AG10803 (cell line): ENCODE measurements at regions not wholly inside any gene's neighbourhood (a gene's known extent, or its start where the extent isn't known, plus 50 kb on each side); places are given as distances from the start of the nearest gene placed in this dataset.

ENCODE experiments used
- DNase-seq: peaks from one replicate; pipeline ENCODE4 v3.0.0; 2010; ENCODE audit warnings: low read depth
- H3K4me3 ChIP-seq: 2 replicates; pipeline ENCODE4 v1.5.1; 2011; ENCODE audit warnings: mild to moderate bottlenecking, low read length, control low read depth
- TF ChIP-seq, protein P1 (sequence below): conservative IDR thresholded peaks from 2 replicates; pipeline ENCODE4 v1.5.1; 2011; ENCODE audit warnings: mild to moderate bottlenecking, low read length, control low read depth, inconsistent platforms

DNA sequence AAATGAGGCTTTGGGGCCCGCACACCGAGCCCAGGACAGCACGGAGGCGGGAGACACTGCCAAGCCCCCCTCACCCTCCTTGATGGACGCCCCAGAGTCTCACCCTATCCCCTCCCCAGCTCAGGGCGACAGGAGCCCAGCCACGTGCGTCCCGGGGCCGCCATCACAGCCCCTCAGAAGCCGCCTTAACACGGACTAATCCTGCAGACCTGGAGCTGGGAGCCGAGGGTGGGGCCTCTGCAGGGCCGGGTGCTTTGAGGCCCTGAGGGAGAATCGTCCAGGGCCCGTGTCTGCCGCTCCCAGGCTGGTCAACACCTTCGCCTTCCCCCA, 79.7 kb upstream of the FBRSL1 start:
- TF ChIP-seq, protein P1, sequence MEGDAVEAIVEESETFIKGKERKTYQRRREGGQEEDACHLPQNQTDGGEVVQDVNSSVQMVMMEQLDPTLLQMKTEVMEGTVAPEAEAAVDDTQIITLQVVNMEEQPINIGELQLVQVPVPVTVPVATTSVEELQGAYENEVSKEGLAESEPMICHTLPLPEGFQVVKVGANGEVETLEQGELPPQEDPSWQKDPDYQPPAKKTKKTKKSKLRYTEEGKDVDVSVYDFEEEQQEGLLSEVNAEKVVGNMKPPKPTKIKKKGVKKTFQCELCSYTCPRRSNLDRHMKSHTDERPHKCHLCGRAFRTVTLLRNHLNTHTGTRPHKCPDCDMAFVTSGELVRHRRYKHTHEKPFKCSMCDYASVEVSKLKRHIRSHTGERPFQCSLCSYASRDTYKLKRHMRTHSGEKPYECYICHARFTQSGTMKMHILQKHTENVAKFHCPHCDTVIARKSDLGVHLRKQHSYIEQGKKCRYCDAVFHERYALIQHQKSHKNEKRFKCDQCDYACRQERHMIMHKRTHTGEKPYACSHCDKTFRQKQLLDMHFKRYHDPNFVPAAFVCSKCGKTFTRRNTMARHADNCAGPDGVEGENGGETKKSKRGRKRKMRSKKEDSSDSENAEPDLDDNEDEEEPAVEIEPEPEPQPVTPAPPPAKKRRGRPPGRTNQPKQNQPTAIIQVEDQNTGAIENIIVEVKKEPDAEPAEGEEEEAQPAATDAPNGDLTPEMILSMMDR = no peak
- H3K4me3 ChIP-seq = no peak overlapping the region
- no peak for DNase-seq

DNA sequence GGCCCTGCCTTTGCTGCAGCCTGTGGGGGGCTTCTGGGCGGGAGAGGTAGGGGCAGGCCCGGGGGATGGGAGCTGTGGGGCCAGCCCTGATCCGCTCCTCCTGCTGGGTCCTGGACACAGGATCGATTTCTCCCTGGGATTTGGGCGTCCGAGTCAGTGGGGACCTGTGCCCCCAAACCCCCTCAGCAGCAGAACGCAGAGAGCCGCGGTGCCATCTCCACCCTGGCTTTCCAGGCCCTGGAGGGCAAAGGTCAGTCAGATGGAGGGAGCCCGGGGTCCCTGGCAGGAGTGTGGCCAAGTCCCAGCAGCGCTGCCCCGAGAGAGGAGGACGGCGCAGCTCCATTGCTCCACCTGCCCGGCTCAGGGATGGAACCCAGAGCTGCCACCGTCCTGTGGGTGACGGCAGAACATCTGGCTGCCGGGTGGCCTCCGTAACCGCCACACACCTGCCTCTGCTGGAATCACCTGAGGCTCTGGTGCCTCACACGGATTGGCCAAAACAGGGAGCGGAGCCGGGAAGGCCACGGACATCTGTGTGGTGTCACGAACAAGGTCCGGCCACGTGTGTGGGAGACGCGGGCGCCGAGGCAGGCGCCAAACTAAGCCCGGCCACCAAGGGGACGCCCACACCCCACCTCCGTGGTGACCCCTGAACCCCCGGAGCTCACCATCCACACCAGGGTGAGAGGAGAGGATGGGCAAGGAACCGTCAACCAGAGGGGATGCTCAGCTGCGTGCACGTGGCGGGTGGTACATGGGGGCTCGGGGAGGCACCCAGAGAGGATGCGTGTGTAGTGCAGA, 80.3 kb upstream of the FBRSL1 start:
- no peak for DNase-seq
- H3K4me3 ChIP-seq = no peak overlapping the region
- TF ChIP-seq, protein P1 = no peak

DNA sequence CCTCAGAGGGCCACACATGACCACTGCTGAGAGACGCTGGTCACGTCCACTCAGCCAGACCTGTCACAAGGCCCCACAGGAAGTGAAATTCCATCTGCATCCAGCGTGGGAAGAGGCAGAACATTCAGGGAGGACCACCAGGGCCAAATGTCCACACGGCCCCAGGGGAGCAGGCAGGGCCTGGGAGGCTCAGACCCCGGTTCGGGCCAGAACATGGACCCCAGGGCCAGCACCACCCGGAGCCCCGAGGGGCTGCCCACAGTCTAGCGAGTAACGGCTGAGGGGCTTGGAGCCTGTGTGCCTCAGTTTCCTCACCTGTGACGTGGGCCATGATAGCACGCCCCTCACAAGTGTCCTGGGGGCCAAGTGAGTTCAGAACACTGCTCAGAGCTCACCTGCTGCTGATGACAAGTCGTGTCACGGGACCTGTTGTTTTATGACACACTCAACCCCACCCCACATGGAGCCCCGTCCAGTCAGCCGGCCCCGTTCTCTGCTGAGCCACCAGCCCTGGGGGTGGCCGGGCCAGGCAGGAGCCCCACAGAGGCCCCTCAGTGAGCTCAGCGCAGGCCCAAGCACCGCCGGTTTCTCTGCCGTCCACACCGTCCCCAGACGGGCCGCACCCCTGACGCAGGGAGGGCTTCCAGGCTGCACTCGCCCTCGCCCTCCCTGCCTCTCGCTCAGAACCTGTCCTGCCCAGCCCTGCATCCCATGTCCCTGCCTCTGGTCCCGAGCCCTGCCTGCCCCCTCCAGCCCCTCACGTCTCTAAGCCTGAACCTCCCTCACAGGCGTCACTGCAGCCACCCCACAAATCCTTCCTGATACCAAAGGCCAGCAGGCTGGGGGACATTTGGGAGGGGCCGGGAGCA, 79.5 kb upstream of the GALNT9 start:
- TF ChIP-seq, protein P1 = no peak
- H3K4me3 ChIP-seq = no peak overlapping the region
- DNase-seq = no peak

DNA sequence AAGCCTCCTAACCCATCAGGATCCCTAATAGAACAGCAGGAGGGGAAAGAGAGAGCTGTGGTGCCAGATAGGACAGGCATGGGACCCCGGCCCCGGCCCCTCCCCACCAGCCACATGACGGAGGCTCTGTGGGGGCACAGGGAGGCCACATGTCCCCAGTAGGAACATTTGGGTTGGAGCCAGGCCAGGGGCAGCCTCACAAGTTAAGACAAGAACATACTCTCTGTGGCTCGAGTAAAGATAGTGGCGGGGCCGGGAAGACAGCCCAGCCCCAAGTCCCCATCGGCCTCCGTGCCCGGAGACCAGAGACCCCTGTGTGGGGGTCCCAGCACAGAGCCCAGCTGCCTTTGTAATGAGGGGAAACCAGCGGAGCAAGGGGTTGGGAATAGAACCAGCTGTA, 78.6 kb upstream of the GALNT9 start:
- TF ChIP-seq, protein P1 = no peak
- DNase-seq = no peak
- no peak overlapping the region for H3K4me3 ChIP-seq

DNA sequence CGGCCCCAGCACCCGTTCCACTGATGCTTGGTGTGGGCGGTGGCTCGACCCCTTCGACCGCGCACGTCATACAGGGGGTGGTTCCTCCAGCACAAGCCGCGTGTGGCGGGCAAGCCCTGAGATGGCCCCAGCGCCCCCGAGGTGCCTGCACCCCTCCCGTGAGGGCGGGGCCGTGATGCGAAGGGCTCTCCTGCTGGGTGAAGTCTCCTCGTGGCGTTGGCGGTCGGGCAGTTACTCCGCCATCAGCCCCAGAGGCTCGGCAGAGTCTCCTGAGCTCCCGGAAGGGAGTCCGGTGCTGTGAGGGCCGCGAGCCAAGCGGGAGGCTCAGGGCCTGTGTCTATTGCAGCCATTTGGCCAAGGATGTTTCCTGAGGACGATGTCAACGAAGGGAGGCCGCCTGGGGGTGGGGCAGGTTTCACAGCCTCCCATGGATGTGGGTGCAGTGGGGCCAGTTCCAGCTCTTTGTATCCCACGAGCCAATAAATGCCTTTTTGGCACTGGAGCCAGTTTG, 78.1 kb upstream of the GALNT9 start:
- no peak overlapping the region for H3K4me3 ChIP-seq
- DNase-seq = no peak
- TF ChIP-seq, protein P1 = no peak

DNA sequence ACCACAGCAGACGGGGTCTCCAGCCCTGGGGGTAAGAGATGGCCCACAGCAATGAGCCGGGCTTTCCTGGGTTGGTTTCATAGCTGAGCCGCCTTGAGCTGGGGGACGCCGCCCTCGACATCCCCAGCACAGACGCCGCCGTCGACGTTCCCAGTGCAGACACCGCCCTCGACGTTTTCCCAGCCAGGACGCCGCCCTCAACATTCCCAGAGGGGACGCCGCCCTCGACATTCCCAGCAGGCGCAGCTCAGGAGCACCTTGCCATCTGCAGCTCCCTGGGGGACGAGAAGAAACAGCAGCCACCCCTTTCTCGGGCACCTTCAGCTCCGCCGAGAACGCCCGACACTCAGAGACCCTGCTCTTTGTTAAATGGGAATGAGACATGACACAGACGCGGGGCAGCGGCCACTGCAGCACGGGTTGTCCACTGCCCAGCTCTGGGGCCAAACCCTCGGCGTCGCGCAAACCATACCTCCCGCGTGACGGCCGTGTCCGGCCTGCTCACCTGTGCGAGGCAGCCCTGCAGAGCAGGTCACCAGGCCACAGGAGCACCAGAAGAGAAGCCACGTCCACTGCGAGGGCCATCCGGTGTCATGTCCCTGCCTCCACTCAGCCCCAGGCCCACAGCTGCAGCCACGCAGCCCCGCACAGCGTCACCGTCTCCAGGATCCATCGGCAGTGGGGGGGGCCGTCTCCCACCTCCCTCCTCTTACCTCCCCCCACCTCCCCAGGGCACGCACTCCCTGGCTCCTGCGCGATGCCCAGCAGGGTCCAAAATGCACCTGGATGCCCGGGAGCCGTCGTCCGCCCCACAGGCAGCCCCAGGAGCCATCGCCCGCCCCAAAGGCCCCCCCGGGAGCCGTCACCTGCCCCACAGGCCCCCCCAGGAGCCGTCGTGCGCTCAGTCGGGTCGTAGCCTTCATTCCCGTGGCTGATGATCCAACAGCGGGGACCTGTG, 77.4 kb upstream of the GALNT9 start:
- DNase-seq = no peak
- no peak overlapping the region for H3K4me3 ChIP-seq
- TF ChIP-seq, protein P1 = no peak
